HepG2 (cell line): ENCODE measurements at regions not wholly inside any gene's neighbourhood (a gene's known extent, or its start where the extent isn't known, plus 50 kb on each side); places are given as distances from the start of the nearest gene placed in this dataset.

Experiments used
- ATAC-seq: fragments of 200-7000 bp; cut with Tn5 transposase; 3 replicates; pipeline ENCODE4 v1.9.1; 2020; ENCODE audit warnings: mild to moderate bottlenecking, moderate library complexity
- BruUV-seq: library from RNA; stranded (reverse); fragments of 400-500 nt; replicated peaks from 2 replicates; lab custom pipeline; 2021; lab: Mats Ljungman, UMichigan
- CTCF ChIA-PET: fragments of 300-600 bp; formaldehyde crosslinking; extraction: SDS; loops from one replicate; lab custom pipeline; 2021; ENCODE audit warnings: low total read pairs, inconsistent platforms, low intra/inter-chr PET ratio; lab: Yijun Ruan, JAX
- POLR2A ChIA-PET: fragments of 350-600 bp; sonication (Branson Sonifier 250); formaldehyde crosslinking; loops from one replicate; lab custom pipeline; 2020; ENCODE audit warnings: antibody characterized with exemption, inconsistent platforms; lab: Yijun Ruan, JAX
- DNase-seq: peaks from one replicate; pipeline ENCODE4 v3.0.0-alpha.2; 2015; ENCODE audit warnings: low spot score
- FAIRE-seq: peaks from 3 replicates; lab custom pipeline; 2011; peaks lifted over from hg19 to GRCh38; lab: Jason Lieb, UNC
- H2AFZ ChIP-seq: one replicate; pipeline ENCODE4 v1.6.1; 2011; ENCODE audit warnings: low read length, inconsistent platforms
- H3K27ac ChIP-seq: fragments of 300-600 bp; 3 replicates; pipeline ENCODE4 v1.8.0; 2011; ENCODE audit warnings: mixed run types, mild to moderate bottlenecking, mixed read lengths, low read length, inconsistent platforms; ENCODE audit not compliant: insufficient read depth; ENCODE audit errors: extremely low read length
- H3K27me3 ChIP-seq, 2 experiments: fragments of 200-600 bp in 1 of 2; 2 replicates in 1 of 2; 3 replicates in 1 of 2; pipeline versions ENCODE4 v1.6.0 to v1.8.0; 2011; ENCODE audit warnings: low read length in 2 of 2, mild to moderate bottlenecking in 2 of 2, moderate library complexity in 2 of 2, inconsistent platforms in 1 of 2; ENCODE audit not compliant: insufficient read depth in 2 of 2, control insufficient read depth in 1 of 2
- H3K36me3 ChIP-seq, 2 experiments: fragments of 200-600 bp in 1 of 2; replicated peaks in 1 of 2; 2 replicates in 1 of 2; 3 replicates in 1 of 2; pipeline versions ENCODE4 v1.5.1 to v1.8.0; 2011; ENCODE audit warnings: low read length in 2 of 2, inconsistent platforms in 1 of 2; ENCODE audit not compliant: insufficient read depth in 2 of 2, control insufficient read depth in 1 of 2
- H3K4me1 ChIP-seq: 2 replicates; pipeline ENCODE4 v1.5.1; 2012; ENCODE audit warnings: low read length, inconsistent platforms; ENCODE audit not compliant: insufficient read depth
- H3K4me2 ChIP-seq: 2 replicates; pipeline ENCODE4 v1.6.0; 2011; ENCODE audit warnings: low read depth, low read length, inconsistent platforms
- H3K4me3 ChIP-seq, 3 experiments: fragments of 200-600 bp in 1 of 3; sonication (generic), shearing (Covaris generic) in 1 of 3; replicated peaks in 1 of 3; 2 replicates each; pipeline ENCODE4 v1.5.1; 2011 to 2016; ENCODE audit warnings: low read length in 3 of 3, inconsistent platforms in 2 of 3, low read depth in 2 of 3, mild to moderate bottlenecking in 2 of 3, control low read depth in 1 of 3, mixed read lengths in 1 of 3; ENCODE audit not compliant: insufficient read depth in 1 of 3
- H3K79me2 ChIP-seq: one replicate; pipeline ENCODE4 v1.6.1; 2011; ENCODE audit warnings: low read length, inconsistent platforms; ENCODE audit not compliant: insufficient read depth
- H3K9ac ChIP-seq: 2 replicates; pipeline ENCODE4 v1.6.0; 2011; ENCODE audit warnings: mild to moderate bottlenecking, low read depth, low read length, inconsistent platforms; ENCODE audit not compliant: insufficient read depth
- H3K9me3 ChIP-seq: 2 replicates; pipeline ENCODE4 v1.5.1; 2012; ENCODE audit warnings: mild to moderate bottlenecking, low read length
- H4K20me1 ChIP-seq: 2 replicates; pipeline ENCODE4 v1.6.0; 2011; ENCODE audit warnings: inconsistent platforms, mild to moderate bottlenecking, low read length, moderate library complexity; ENCODE audit not compliant: insufficient read depth
- CHCHD3 ChIP-seq: sonication (generic); formaldehyde crosslinking; IDR thresholded peaks from 2 replicates; pipeline ENCODE4 v1.8.0; 2022; ENCODE audit warnings: mild to moderate bottlenecking, missing genetic modification reagents, moderate library complexity
- MAFK ChIP-seq, 2 experiments: IDR thresholded peaks in 1 of 2; conservative IDR thresholded peaks in 1 of 2; 2 replicates each; pipeline ENCODE4 v1.6.1; 2011; ENCODE audit warnings: improper control_type of control experiment in 2 of 2, low read length in 2 of 2
- MEF2D ChIP-seq: sonication (generic); formaldehyde crosslinking; IDR thresholded peaks from 2 replicates; pipeline ENCODE4 v1.5.1; 2020; ENCODE audit warnings: mild to moderate bottlenecking, missing genetic modification reagents
- MLLT10 ChIP-seq: sonication (generic); formaldehyde crosslinking; IDR thresholded peaks from 2 replicates; pipeline ENCODE4 v1.4.0; 2020; ENCODE audit warnings: missing genetic modification reagents
- NCOA5 ChIP-seq: sonication (generic); formaldehyde crosslinking; IDR thresholded peaks from 2 replicates; pipeline ENCODE4 v1.4.0; 2020; ENCODE audit warnings: missing genetic modification reagents
- TFAP4 ChIP-seq: sonication (generic); IDR thresholded peaks from 2 replicates; pipeline ENCODE4 v1.6.1; 2016; ENCODE audit warnings: low read depth, borderline replicate concordance
- ZNF709 ChIP-seq: sonication (generic); formaldehyde crosslinking; IDR thresholded peaks from 2 replicates; pipeline ENCODE4 v1.5.0; 2020; ENCODE audit warnings: mild to moderate bottlenecking, missing genetic modification reagents
- ZNF878 ChIP-seq: sonication (generic); formaldehyde crosslinking; IDR thresholded peaks from 2 replicates; pipeline ENCODE4 v1.8.1; 2023; ENCODE audit warnings: mild to moderate bottlenecking, missing genetic modification reagents, moderate library complexity
- ZSCAN5A ChIP-seq: sonication (generic); formaldehyde crosslinking; IDR thresholded peaks from 2 replicates; pipeline ENCODE4 v1.8.0; 2022; ENCODE audit warnings: mild to moderate bottlenecking, missing genetic modification reagents, borderline replicate concordance
- WGBS: methylation state at CpG from one replicate; pipeline ENCODE4 v1.1.6; 2017; ENCODE audit warnings: low lambda C conversion rate; 5-methylcytosine and 5-hydroxymethylcytosine counted together
- in situ Hi-C: cut with HindIII; loops from 2 replicates; pipeline ENCODE4 v1.10.0; 2017; ENCODE audit warnings: low pct_unique_long_range_greater_than_20kb; ENCODE audit not compliant: extremely low pct_ligation_motif_present
- intact Hi-C: fragments of 100-400 bp; cut with micrococcal nuclease; formaldehyde crosslinking; loops from one replicate; pipeline ENCODE4 v1.10.0; 2022; ENCODE audit not compliant: unreplicated experiment

- intact Hi-C loops (no loop called here), in situ Hi-C loops (loop anchor here (5.0 to 25.0 kb wide), 4 partner anchors 378 to 1688 kb away; no protein-coding TSS in a partner anchor)
- Histone ChIP-seq H3K4me3 (no peak overlapping the region), H3K9ac (no peak overlapping the region), H3K4me2 (no peak overlapping the region), H3K9me3 (no peaks in the 10 kb centered on the region), H4K20me1 (no peaks in the 10 kb centered on the region), H3K4me1 (no peaks in the 10 kb centered on the region), H3K27ac (no peak overlapping the region), H3K36me3 (no peaks in the 10 kb centered on the region), H3K79me2 (no peaks in the 10 kb centered on the region), H2AFZ (no peak overlapping the region), H3K27me3 (peaks cover 0 to 51% of the 10 kb centered on the region in 2 experiments)
- ATAC-seq (no peak), FAIRE-seq (no peak), DNase-seq (no peak)
- BruUV-seq, result no TSS peak
- 25% methylated on average over 12 of the region's 12 CpGs for WGBS
- CTCF ChIA-PET, result no interaction called here
- POLR2A ChIA-PET, result no interaction called here
- TF ChIP-seq ZNF878 (CRISPR knock-in tag) (no peak), MLLT10 (CRISPR knock-in tag) (no peak), CHCHD3 (CRISPR knock-in tag) (no peak), NCOA5 (CRISPR knock-in tag) (no peak), MAFK (conservative IDR thresholded peaks at IDR 0.05 in 1 of 2, IDR thresholded peaks at IDR 0.05 in 1 of 2; ENCODE audit: low read length in 2 of 2) (no peak), ZSCAN5A (CRISPR knock-in tag) (no peak), MEF2D (no peak), ZNF709 (no peak), TFAP4 (0 out of 2 replicates have a peak, but pooled peaks have one; percentile 17)
Measured at GRCh38 chr5:50967009-50967562, 300.6 kb downstream of the PARP8 start.
